ENCODE measurements at regions not wholly inside any gene's neighbourhood (a gene's known extent, or its start where the extent isn't known, plus 50 kb on each side); places are given as distances from the start of the nearest gene placed in this dataset.
A peak's percentile ranks its signal among the peaks of the same experiment; 100 is the strongest.

- DNase-seq (ENCODE audit: low read depth), result no peak
- TF ChIP-seq, protein P1, sequence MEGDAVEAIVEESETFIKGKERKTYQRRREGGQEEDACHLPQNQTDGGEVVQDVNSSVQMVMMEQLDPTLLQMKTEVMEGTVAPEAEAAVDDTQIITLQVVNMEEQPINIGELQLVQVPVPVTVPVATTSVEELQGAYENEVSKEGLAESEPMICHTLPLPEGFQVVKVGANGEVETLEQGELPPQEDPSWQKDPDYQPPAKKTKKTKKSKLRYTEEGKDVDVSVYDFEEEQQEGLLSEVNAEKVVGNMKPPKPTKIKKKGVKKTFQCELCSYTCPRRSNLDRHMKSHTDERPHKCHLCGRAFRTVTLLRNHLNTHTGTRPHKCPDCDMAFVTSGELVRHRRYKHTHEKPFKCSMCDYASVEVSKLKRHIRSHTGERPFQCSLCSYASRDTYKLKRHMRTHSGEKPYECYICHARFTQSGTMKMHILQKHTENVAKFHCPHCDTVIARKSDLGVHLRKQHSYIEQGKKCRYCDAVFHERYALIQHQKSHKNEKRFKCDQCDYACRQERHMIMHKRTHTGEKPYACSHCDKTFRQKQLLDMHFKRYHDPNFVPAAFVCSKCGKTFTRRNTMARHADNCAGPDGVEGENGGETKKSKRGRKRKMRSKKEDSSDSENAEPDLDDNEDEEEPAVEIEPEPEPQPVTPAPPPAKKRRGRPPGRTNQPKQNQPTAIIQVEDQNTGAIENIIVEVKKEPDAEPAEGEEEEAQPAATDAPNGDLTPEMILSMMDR (conservative IDR thresholded peaks at IDR 0.05; ENCODE audit: control insufficient read depth, insufficient read depth, low read depth, low read length), result no peak
- no peak overlapping the region for H3K4me3 ChIP-seq (ENCODE audit: control insufficient read depth, low read depth, low read length)
Measured at GRCh38 chr1:103248417-103249102, 140.2 kb upstream of the COL11A1 start.

- no peak overlapping the region for H3K4me3 ChIP-seq (ENCODE audit: control insufficient read depth, low read depth, low read length)
- DNase-seq (ENCODE audit: low read depth), result no peak
- TF ChIP-seq, protein P1 (conservative IDR thresholded peaks at IDR 0.05; ENCODE audit: control insufficient read depth, insufficient read depth, low read depth, low read length), result no peak
Measured at GRCh38 chr1:103247517-103247916, 139.2 kb upstream of the COL11A1 start.

DNA sequence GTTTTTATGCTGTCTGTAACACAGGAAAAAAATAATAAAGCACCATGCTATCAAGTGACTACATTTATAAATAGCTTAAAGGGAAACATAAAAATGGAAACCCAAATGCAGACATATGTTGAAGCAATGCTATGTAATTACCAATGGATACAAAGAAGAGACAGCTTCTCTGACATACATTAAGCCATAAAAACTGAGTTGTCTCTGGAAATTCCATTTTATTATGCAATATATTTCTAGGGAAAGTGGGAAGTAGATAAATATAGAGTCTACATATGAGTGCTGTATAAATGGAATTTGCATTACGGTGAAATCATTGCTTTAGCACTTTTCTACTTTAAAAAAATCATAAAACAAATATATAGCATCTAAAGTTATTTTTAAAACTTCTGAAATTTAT is 135.2 kb upstream of the COL11A1 start:
- TF ChIP-seq, protein P1 (conservative IDR thresholded peaks at IDR 0.05; ENCODE audit: control insufficient read depth, insufficient read depth, low read depth, low read length), result no peak
- H3K4me3 ChIP-seq (ENCODE audit: control insufficient read depth, low read depth, low read length), result no peak overlapping the region

DNA sequence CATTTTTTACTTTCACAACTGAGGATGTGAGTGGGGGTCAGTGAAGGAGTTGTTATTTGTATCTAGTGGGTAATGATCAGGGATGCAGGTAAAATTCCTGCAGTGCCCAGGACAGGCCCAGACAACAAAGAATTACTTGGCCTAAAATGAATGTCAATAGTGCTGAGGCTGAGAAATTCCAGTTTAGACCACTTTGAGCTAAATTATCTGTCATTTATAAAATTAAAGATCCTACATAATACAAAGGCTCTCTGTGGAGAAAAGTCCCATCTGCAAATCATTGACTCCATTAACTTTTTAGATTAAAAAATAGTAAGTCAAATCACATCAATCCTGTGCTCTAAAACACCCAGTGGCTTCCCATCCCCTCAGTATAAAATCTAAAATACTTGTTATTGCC is 130.7 kb upstream of the COL11A1 start:
- TF ChIP-seq, protein P1 (conservative IDR thresholded peaks at IDR 0.05; ENCODE audit: control insufficient read depth, insufficient read depth, low read depth, low read length), result no peak
- no peak overlapping the region for H3K4me3 ChIP-seq (ENCODE audit: control insufficient read depth, low read depth, low read length)
- no peak for DNase-seq (ENCODE audit: low read depth)

More for the DNA sequence above, 135.2 kb upstream of the COL11A1 start:
- no peak for DNase-seq (ENCODE audit: low read depth)

DNA sequence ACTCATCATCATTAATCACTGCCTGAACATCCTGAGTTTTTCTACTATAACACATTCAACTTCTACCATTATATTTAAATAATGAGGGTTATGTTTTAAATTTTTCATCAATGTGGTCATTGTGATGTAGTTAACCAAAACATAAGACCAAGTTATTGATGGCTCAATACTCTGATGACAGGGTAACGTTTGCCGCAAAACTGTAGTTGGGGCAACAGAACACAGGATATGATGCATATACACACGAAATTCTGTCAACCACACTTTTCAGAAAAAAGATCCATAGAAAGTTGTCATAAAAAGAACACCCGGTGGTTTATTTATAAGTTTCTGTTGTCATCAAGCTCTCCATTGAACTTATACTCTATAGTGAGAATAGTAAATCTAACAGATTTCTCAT is 121.7 kb upstream of the COL11A1 start:
- peak; percentile 7 for DNase-seq (ENCODE audit: low read depth)
- TF ChIP-seq, protein P1 (conservative IDR thresholded peaks at IDR 0.05; ENCODE audit: control insufficient read depth, insufficient read depth, low read depth, low read length), result no peak
- H3K4me3 ChIP-seq (ENCODE audit: control insufficient read depth, low read depth, low read length), result no peak overlapping the region

DNA sequence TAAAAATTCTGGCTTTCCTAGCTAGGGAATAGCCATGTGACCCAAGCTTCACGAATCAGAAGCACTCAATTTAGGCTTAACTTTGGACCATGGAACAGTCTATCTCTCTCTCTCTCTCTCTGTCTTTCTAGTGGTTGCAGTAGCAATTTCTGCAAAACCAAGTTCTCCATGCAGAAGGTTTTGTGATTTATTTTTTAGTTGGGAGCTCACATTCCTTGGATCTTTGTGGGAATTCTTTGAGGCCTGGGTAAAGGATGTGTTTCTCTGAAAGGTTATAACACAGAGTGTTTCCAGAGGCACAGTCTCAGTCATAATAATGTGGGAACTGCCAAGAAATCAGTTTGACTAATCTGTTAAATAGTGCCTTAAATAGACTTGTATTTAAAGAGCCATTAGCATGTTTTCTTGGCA is 112.3 kb upstream of the COL11A1 start:
- peak; percentile 33 for DNase-seq (ENCODE audit: low read depth)
- no peak overlapping the region for H3K4me3 ChIP-seq (ENCODE audit: control insufficient read depth, low read depth, low read length)
- TF ChIP-seq, protein P1 (conservative IDR thresholded peaks at IDR 0.05; ENCODE audit: control insufficient read depth, insufficient read depth, low read depth, low read length), result no peak
